ENCODE measurements at regions not wholly inside any gene's neighbourhood (a gene's known extent, or its start where the extent isn't known, plus 50 kb on each side); places are given as distances from the start of the nearest gene placed in this dataset.

- TF ChIP-seq CTCF (IDR thresholded peaks at IDR 0.05) (no peak), POLR2AphosphoS5 (IDR thresholded peaks at IDR 0.05) (no peak)
Measured at GRCh38 chr13:111566567-111566966, 246.1 kb downstream of the TEX29 start.

Measured in sigmoid colon (tissue), 4 donors.